ENCODE measurements at regions not wholly inside any gene's neighbourhood (a gene's known extent, or its start where the extent isn't known, plus 50 kb on each side); places are given as distances from the start of the nearest gene placed in this dataset.

- H3K27ac ChIP-seq, result no peak overlapping the region
- 62% methylated on average over 6 of the region's 6 CpGs for WGBS
- TF ChIP-seq CTCF (IDR thresholded peaks at IDR 0.05) (no peak), EP300 (IDR thresholded peaks at IDR 0.05) (no peak), POLR2AphosphoS5 (IDR thresholded peaks at IDR 0.05) (no peak), POLR2A (IDR thresholded peaks at IDR 0.05) (no peak)
- DNase-seq (ENCODE audit: low spot score in 2 of 2), result no peak
- no peaks in the 10 kb centered on the region for H3K9me3 ChIP-seq
- no peak overlapping the region for H3K4me3 ChIP-seq
- H3K36me3 ChIP-seq, result no peaks in the 10 kb centered on the region
- H3K27me3 ChIP-seq, result no peaks in the 10 kb centered on the region
- peaks cover 9% of the 10 kb centered on the region for H3K4me1 ChIP-seq
These were observed 101.9 kb downstream of the QRSL1 start for GRCh38 chr6:106731144-106731842.

- WGBS, result 29% methylated on average over 6 of the region's 6 CpGs
- TF ChIP-seq EP300 (IDR thresholded peaks at IDR 0.05) (no peak), POLR2A (IDR thresholded peaks at IDR 0.05) (no peak), CTCF (IDR thresholded peaks at IDR 0.05) (no peak), POLR2AphosphoS5 (IDR thresholded peaks at IDR 0.05) (no peak)
- no peaks in the 10 kb centered on the region for H3K9me3 ChIP-seq
- DNase-seq (ENCODE audit: low spot score in 2 of 2), result no peak
- no peaks in the 10 kb centered on the region for H3K27me3 ChIP-seq
- H3K4me3 ChIP-seq, result no peak overlapping the region
- no peak overlapping the region for H3K27ac ChIP-seq
- peaks cover 8% of the 10 kb centered on the region for H3K4me1 ChIP-seq
- H3K36me3 ChIP-seq, result no peaks in the 10 kb centered on the region
These were observed 101.3 kb downstream of the QRSL1 start for GRCh38 chr6:106730718-106731117.

GRCh38 chr6:106730264-106730663 is 100.9 kb downstream of the QRSL1 start:
- no peak overlapping the region for H3K27ac ChIP-seq
- DNase-seq (ENCODE audit: low spot score in 2 of 2), result no peak
- no peaks in the 10 kb centered on the region for H3K36me3 ChIP-seq
- no peak overlapping the region for H3K4me3 ChIP-seq
- WGBS, result 93% methylated on average over 1 of the region's 1 CpG
- H3K9me3 ChIP-seq, result no peaks in the 10 kb centered on the region
- TF ChIP-seq POLR2AphosphoS5 (IDR thresholded peaks at IDR 0.05), result no peak
- no peak for TF ChIP-seq POLR2A (IDR thresholded peaks at IDR 0.05)
- TF ChIP-seq EP300 (IDR thresholded peaks at IDR 0.05), result no peak
- TF ChIP-seq CTCF (IDR thresholded peaks at IDR 0.05), result no peak
- H3K4me1 ChIP-seq, result peaks cover 8% of the 10 kb centered on the region
- H3K27me3 ChIP-seq, result no peaks in the 10 kb centered on the region

- Histone ChIP-seq H3K27ac (no peak overlapping the region), H3K9me3 (no peaks in the 10 kb centered on the region), H3K27me3 (no peaks in the 10 kb centered on the region), H3K4me1 (peaks cover 8% of the 10 kb centered on the region), H3K4me3 (no peak overlapping the region), H3K36me3 (no peaks in the 10 kb centered on the region)
- TF ChIP-seq EP300 (IDR thresholded peaks at IDR 0.05) (no peak), POLR2AphosphoS5 (IDR thresholded peaks at IDR 0.05) (no peak), CTCF (IDR thresholded peaks at IDR 0.05) (no peak), POLR2A (IDR thresholded peaks at IDR 0.05) (no peak)
- no peak for DNase-seq (ENCODE audit: low spot score in 2 of 2)
- 79% methylated on average over 4 of the region's 4 CpGs for WGBS
These were observed 100.5 kb downstream of the QRSL1 start for GRCh38 chr6:106729841-106730240.

- peaks cover 8% of the 10 kb centered on the region for H3K4me1 ChIP-seq
- H3K4me3 ChIP-seq, result no peak overlapping the region
- H3K9me3 ChIP-seq, result no peaks in the 10 kb centered on the region
- WGBS, result 64% methylated on average over 5 of the region's 5 CpGs
- no peak for TF ChIP-seq CTCF (IDR thresholded peaks at IDR 0.05)
- TF ChIP-seq EP300 (IDR thresholded peaks at IDR 0.05), result no peak
- no peak for TF ChIP-seq POLR2A (IDR thresholded peaks at IDR 0.05)
- TF ChIP-seq POLR2AphosphoS5 (IDR thresholded peaks at IDR 0.05), result no peak
- H3K27me3 ChIP-seq, result no peaks in the 10 kb centered on the region
- no peak overlapping the region for H3K27ac ChIP-seq
- no peak for DNase-seq (ENCODE audit: low spot score in 2 of 2)
- H3K36me3 ChIP-seq, result no peaks in the 10 kb centered on the region
These were observed 99.0 kb downstream of the QRSL1 start for GRCh38 chr6:106728296-106728870.
